Inflammatory macrophage (primary cell): ENCODE measurements at regions not wholly inside any gene's neighbourhood (a gene's known extent, or its start where the extent isn't known, plus 50 kb on each side); places are given as distances from the start of the nearest gene placed in this dataset.

Source experiments
- DNase-seq, 2 donors: peaks; one replicate each; pipeline ENCODE4 v3.0.0-alpha.2; 2020 to 2022

DNA sequence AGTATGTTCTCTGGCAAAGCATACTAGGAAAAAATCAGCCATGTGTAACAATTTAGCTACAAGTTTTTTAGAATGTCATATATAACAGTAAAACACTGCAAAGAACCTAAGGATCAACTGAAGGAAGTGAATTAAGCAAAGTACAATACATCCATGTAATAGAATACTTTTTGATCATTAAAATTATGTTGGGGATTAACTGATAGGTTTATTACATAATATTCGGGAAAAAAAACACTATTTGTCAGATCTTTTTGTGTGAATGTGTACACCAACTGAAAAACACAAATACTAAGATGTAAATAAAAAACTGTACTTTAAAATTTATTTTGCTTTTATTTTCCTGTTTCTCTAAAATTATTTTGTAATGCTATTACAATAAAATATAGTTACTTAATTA, 185.5 kb upstream of the DYNLRB2 start:
- no peak for DNase-seq

- DNase-seq = no peak
Measured at GRCh38 chr16:80350061-80350460, 190.7 kb upstream of the DYNLRB2 start.

GRCh38 chr16:80347900-80348299, 192.9 kb upstream of the DYNLRB2 start:
- DNase-seq = no peak

- DNase-seq = no peak
Measured at GRCh38 chr16:80347002-80347401, 193.8 kb upstream of the DYNLRB2 start.

- no peak for DNase-seq
Measured at GRCh38 chr16:80346111-80346632, 194.6 kb upstream of the DYNLRB2 start.

DNA sequence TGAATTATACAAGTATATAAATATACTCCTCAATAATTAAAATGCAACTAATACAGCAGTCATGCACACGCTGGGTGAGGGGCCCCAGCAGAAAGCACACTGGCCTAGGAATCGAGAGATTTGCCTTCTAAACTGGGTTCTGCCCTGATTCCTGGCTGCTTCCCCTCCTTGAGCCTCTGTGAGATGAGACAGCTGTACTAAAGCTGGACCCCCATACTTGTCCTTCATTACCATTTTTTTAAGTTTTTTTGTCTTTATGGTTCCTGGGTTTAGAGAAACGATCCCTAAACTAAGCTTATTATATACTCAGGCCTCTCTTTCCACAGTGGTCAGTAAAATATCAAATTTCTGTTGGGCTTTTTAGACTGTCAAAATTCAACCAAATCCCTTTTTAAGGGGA, 195.1 kb upstream of the DYNLRB2 start:
- DNase-seq = no peak

GRCh38 chr16:80344570-80344969, 196.2 kb upstream of the DYNLRB2 start:
- DNase-seq = no peak

GRCh38 chr16:80341263-80341662, 199.5 kb upstream of the DYNLRB2 start:
- no peak for DNase-seq

- no peak for DNase-seq
Measured at GRCh38 chr16:80337786-80338185, 203.0 kb upstream of the DYNLRB2 start.

- no peak for DNase-seq
Measured at GRCh38 chr16:80330803-80331202, 210.0 kb upstream of the DYNLRB2 start.

DNA sequence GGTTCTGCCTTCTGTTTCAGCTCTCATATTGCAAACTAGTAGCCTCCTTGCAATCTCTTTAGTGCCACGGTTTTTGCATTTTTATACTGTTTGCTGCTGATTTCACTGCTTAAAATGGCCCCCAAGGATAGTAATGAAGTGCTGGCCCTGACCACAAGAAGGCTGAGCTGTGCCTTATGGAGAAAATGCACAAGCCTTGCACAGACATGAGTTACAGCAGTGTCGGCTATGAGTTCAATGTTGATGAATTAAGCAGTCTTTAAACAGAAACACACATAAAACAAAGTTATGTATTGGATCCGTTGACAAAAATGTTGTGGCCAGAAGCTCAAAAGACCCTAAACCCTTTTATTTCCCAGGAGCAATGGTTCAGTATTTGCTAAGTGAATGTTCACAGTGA, 210.6 kb upstream of the DYNLRB2 start:
- DNase-seq = no peak

- DNase-seq = no peak
Measured at GRCh38 chr16:80327740-80328139, 213.1 kb upstream of the DYNLRB2 start.

GRCh38 chr16:80324371-80324770, 216.4 kb upstream of the DYNLRB2 start:
- no peak for DNase-seq

GRCh38 chr16:80323808-80324195, 217.0 kb upstream of the DYNLRB2 start:
- DNase-seq = no peak

GRCh38 chr16:80323187-80323807, 217.5 kb upstream of the DYNLRB2 start:
- DNase-seq = no peak

DNA sequence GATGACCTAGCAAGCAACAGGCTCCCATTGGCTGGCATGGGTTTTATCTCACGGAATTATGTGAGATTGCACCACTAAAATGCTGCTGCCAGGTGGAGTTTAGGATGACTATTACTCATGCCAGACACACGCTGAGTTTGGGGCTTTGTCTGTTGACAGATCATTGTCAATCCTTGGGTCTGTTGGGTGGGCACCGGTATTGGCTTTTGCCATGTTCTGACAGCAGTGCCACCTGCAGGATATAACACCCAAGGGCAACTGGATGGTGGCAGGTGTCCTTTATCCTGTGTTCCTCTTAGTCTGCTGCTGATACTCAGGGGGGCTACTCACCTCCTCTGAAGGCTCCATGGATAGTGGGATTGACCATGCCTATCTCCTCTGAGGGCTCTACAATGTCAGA, 221.6 kb upstream of the DYNLRB2 start:
- no peak for DNase-seq

DNA sequence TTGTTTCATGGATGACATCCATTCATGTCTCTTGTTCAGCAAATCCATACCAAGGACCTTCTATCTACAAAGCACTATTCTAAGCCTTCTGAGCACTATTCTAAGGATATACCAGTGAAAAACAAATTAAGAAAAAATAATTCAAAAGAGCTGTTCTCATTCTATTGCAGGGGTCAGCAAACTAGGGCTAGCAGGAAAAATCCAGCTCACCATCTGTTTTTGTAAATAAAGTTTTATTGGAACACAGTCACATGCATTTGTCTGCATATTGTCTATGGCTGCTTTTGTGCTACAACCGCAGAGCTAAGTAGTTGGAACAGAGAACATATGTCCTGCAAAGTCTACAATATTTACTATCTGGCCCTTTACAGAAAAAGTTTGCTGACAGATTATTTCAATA, 222.7 kb upstream of the DYNLRB2 start:
- DNase-seq = no peak

- DNase-seq = peak; percentile 16 to 40
Measured at GRCh38 chr16:80317599-80318037, 223.2 kb upstream of the DYNLRB2 start.

DNA sequence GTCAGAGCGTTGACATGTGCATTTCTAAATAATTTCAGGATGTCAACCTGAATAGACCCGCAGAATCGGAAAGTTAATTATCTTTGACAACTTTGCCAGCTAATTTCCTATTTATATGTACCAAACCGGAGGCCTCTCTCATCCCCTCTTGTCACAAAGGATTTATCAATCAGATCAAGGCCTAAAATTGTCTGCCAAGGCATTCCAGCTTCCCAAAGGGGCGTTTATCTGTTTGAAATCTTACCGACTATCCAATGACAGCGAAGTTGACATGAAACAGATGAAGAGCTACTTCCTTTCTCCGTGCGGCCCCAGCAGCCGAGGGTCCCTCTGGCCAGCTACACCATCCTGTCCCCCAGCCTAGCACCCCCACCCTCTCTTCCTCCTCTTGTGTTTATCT, 223.7 kb upstream of the DYNLRB2 start:
- no peak for DNase-seq

- DNase-seq = no peak
Measured at GRCh38 chr16:80314042-80314441, 226.8 kb upstream of the DYNLRB2 start.

- DNase-seq = no peak
Measured at GRCh38 chr16:80309178-80309577, 231.6 kb upstream of the DYNLRB2 start.

- no peak for DNase-seq
Measured at GRCh38 chr16:80305410-80305809, 235.4 kb upstream of the DYNLRB2 start.

- no peak for DNase-seq
Measured at GRCh38 chr16:80303691-80304090, 237.1 kb upstream of the DYNLRB2 start.

DNA sequence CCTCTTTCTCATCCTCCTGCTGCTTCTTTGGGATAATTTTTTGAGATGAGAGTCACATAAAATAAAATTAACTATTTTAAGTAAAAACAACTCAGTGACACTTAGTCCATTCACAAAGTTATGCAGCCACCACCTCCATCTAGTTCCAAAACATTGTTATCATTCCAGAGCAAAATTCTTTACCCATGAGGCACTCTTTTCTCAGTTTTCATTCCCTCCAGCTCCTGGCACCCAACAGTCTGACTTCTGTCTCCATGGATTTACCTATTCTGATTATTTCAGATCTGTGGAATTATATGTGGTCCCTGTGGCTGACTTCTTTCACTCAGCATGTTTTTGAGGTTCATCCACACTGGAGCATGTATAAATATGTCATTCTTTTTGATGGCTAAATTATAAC, 239.9 kb upstream of the DYNLRB2 start:
- DNase-seq = no peak

GRCh38 chr16:80300456-80300855, 240.3 kb upstream of the DYNLRB2 start:
- DNase-seq = no peak
